ENCODE measurements at regions not wholly inside any gene's neighbourhood (a gene's known extent, or its start where the extent isn't known, plus 50 kb on each side); places are given as distances from the start of the nearest gene placed in this dataset.

- TF ChIP-seq, protein P1, sequence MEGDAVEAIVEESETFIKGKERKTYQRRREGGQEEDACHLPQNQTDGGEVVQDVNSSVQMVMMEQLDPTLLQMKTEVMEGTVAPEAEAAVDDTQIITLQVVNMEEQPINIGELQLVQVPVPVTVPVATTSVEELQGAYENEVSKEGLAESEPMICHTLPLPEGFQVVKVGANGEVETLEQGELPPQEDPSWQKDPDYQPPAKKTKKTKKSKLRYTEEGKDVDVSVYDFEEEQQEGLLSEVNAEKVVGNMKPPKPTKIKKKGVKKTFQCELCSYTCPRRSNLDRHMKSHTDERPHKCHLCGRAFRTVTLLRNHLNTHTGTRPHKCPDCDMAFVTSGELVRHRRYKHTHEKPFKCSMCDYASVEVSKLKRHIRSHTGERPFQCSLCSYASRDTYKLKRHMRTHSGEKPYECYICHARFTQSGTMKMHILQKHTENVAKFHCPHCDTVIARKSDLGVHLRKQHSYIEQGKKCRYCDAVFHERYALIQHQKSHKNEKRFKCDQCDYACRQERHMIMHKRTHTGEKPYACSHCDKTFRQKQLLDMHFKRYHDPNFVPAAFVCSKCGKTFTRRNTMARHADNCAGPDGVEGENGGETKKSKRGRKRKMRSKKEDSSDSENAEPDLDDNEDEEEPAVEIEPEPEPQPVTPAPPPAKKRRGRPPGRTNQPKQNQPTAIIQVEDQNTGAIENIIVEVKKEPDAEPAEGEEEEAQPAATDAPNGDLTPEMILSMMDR (conservative IDR thresholded peaks at IDR 0.05; ENCODE audit: control insufficient read depth, insufficient read depth, low read depth, low read length): no peak
- DNase-seq (ENCODE audit: low read depth): no peak
- no peak overlapping the region for H3K4me3 ChIP-seq (ENCODE audit: control insufficient read depth, low read depth, low read length)
These were observed 515.3 kb upstream of the CA10 start for GRCh38 chr17:52673791-52674190.

- H3K4me3 ChIP-seq (ENCODE audit: control insufficient read depth, low read depth, low read length): no peak overlapping the region
- TF ChIP-seq, protein P1 (conservative IDR thresholded peaks at IDR 0.05; ENCODE audit: control insufficient read depth, insufficient read depth, low read depth, low read length): no peak
- DNase-seq (ENCODE audit: low read depth): no peak
These were observed 507.8 kb upstream of the CA10 start for GRCh38 chr17:52666264-52666663.

GRCh38 chr17:52660692-52661091, 502.2 kb upstream of the CA10 start:
- H3K4me3 ChIP-seq (ENCODE audit: control insufficient read depth, low read depth, low read length): no peak overlapping the region
- TF ChIP-seq, protein P1 (conservative IDR thresholded peaks at IDR 0.05; ENCODE audit: control insufficient read depth, insufficient read depth, low read depth, low read length): no peak
- DNase-seq (ENCODE audit: low read depth): no peak

- TF ChIP-seq, protein P1 (conservative IDR thresholded peaks at IDR 0.05; ENCODE audit: control insufficient read depth, insufficient read depth, low read depth, low read length): no peak
- no peak for DNase-seq (ENCODE audit: low read depth)
- H3K4me3 ChIP-seq (ENCODE audit: control insufficient read depth, low read depth, low read length): no peak overlapping the region
These were observed 494.5 kb upstream of the CA10 start for GRCh38 chr17:52653014-52653413.

- H3K4me3 ChIP-seq (ENCODE audit: control insufficient read depth, low read depth, low read length): no peak overlapping the region
- no peak for DNase-seq (ENCODE audit: low read depth)
- TF ChIP-seq, protein P1 (conservative IDR thresholded peaks at IDR 0.05; ENCODE audit: control insufficient read depth, insufficient read depth, low read depth, low read length): no peak
These were observed 490.5 kb upstream of the CA10 start for GRCh38 chr17:52648995-52649394.

DNA sequence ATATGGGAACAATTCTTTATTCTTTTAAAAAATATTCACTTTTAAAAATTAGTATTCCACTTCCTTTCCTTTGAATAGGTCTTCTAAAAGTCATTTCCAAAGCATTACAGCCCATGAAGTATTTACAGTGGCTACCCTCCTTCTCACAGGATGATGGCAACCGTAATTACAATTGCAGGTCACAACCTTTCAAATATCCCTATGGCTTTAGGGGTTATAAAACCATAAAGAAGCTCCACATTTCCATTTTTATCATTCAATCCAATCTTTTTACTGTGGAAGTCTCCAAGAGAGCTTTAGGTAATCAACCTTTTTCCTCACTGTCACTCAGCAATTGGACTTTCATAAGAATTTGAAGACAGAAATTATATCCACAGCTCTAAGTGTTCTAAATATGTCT, 488.9 kb upstream of the CA10 start:
- DNase-seq (ENCODE audit: low read depth): no peak
- H3K4me3 ChIP-seq (ENCODE audit: control insufficient read depth, low read depth, low read length): no peak overlapping the region
- TF ChIP-seq, protein P1 (conservative IDR thresholded peaks at IDR 0.05; ENCODE audit: control insufficient read depth, insufficient read depth, low read depth, low read length): no peak

GRCh38 chr17:52636443-52636842, 477.9 kb upstream of the CA10 start:
- no peak for DNase-seq (ENCODE audit: low read depth)
- no peak overlapping the region for H3K4me3 ChIP-seq (ENCODE audit: control insufficient read depth, low read depth, low read length)
- TF ChIP-seq, protein P1 (conservative IDR thresholded peaks at IDR 0.05; ENCODE audit: control insufficient read depth, insufficient read depth, low read depth, low read length): no peak
